Panc1 (cell line): ENCODE measurements at regions not wholly inside any gene's neighbourhood (a gene's known extent, or its start where the extent isn't known, plus 50 kb on each side); places are given as distances from the start of the nearest gene placed in this dataset.

Experiments
- CTCF ChIP-seq: fragments of 450-650 bp; IDR thresholded peaks from 2 replicates; pipeline ENCODE4 v1.5.1; 2017; ENCODE audit warnings: mild to moderate bottlenecking
- POLR2AphosphoS5 ChIP-seq: IDR thresholded peaks from 2 replicates; pipeline ENCODE4 v1.6.1; 2012; ENCODE audit warnings: mild to moderate bottlenecking, low read depth, low read length, moderate library complexity

GRCh38 chr20:2203436-2203835 is 92.4 kb upstream of the TGM3 start:
- TF ChIP-seq CTCF (no peak), POLR2AphosphoS5 (no peak)
